ENCODE measurements at regions not wholly inside any gene's neighbourhood (a gene's known extent, or its start where the extent isn't known, plus 50 kb on each side); places are given as distances from the start of the nearest gene placed in this dataset.
"Not testable (repeated sequence)": the region's sequence is repeated elsewhere in the genome, so short reads cannot be mapped to it uniquely, and the experiment has no call there.

GRCh38 chr7:49695971-49696370 is 77.5 kb upstream of the VWC2 start:
- no peak for DNase-seq

DNA sequence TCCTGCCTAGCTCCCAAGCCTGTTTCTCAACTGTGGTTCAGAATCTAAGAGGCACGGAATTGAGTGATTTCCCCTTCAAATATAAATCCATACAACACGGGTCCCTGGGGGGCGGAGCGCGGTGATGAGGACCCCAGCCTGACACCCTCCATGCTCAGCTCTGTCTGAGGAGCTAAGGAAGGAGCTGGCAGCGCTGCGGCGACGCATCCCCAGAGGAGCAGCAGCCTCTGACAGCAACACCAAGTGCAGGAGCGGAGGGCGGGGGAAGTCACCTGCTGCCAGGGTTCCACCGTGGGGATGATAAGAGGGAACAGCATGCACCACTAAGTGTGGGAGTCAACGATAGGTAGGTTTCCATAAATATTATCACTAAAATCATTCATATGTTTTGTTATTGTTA is 72.6 kb upstream of the VWC2 start:
- DNase-seq: no peak

- no peak for DNase-seq
These were observed 71.3 kb upstream of the VWC2 start for GRCh38 chr7:49702099-49702498.

DNA sequence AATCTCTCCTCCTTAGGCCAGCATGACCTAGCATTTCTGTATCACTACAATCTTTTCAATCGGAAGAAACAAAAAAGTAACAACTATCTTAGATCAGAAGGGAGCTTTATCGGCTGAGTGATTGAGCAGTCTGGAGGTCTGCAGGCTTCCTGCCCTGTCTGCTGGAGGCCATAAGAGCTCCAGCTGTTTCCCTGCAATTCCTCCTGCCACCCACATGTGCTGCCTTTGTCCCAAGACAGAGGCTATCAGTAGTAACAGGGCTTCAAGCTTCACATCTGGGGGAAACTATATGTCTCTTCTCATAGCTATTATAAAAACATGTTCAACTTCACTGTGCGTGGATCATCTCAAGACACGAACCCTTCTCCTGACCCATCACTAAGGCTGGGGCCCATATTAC is 70.1 kb upstream of the VWC2 start:
- no peak for DNase-seq

DNA sequence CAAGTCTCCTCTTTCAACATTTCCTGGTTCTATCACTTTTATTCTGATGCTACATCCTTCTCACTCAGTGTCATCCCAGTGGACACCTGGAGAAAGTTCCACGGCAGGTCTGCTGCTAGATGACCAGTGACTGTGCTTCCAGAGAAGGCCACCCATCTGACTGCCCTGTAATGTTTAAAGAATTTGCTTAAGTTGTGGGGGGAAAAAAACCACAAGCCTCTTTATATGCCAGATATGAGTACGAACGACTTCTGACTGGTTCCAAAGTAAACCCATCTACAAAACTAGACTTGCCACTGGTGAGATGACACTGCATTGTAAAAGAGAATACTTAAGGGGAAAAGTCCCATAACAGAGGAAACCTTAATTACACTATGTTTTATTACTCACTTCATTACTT is 69.6 kb upstream of the VWC2 start:
- no peak for DNase-seq

- no peak for DNase-seq
These were observed 67.3 kb upstream of the VWC2 start for GRCh38 chr7:49706106-49706505.

DNA sequence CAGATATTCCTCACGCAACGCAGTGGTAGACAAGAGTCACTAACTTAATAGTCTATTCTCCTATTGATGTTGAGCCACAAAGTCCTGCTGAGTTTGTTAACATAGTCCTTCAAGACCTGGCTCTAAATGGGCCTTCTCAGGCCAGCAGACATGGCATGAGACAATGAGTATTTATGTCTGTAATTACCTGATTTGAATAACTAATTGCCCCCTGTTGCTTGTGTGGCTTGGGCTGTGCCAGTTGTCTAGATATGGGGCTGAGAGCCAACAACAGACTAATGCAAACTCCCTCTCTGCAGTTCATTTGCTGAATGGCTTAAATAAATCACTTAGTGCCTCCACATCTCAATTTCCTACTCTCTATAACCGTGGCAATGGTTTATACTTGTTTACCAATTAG is 65.5 kb upstream of the VWC2 start:
- no peak for DNase-seq

GRCh38 chr7:49708590-49708989 is 64.8 kb upstream of the VWC2 start:
- no peak for DNase-seq

- DNase-seq: not testable (repeated sequence)
These were observed 62.2 kb upstream of the VWC2 start for GRCh38 chr7:49711072-49711723.

GRCh38 chr7:49714182-49714581 is 59.3 kb upstream of the VWC2 start:
- no peak for DNase-seq

DNA sequence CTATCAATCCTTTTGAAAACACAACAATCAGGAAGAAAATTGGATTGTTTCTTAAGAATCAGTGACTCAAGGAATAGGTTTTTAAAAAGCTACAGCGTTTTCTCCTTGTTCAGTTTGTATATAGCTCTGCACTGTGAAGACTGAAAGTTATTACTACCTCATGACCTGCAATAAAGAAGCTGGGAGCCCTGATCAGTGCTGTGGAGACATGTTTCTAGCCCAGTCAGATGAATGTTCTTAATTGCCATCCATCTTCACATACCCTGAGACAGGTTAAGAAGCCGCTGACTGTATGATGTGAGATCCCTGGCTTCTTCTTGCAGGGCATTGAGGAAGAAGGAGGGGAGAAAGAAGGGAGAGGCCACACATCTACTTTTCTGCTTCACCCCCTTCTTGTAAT is 58.0 kb upstream of the VWC2 start:
- no peak for DNase-seq

- no peak for DNase-seq
These were observed 55.9 kb upstream of the VWC2 start for GRCh38 chr7:49717547-49717946.

DNA sequence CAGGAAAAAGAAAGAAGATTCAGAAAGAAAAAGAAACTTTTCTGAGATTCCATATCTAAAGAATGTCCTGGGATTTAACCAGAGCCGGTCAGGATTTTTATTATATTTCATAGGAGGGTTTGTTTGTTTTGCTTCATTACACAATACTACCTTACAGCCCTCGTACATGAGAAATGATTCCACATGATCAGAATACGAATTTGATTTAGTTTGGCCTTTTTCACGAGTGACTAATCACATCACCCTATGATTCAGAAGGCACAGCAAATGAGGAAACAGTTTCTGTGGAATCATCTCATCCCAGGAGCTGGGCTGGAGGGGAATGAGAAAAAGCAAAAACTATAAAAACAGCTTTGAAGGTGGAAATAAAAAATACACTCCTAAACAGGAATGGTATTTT is 54.7 kb upstream of the VWC2 start:
- no peak for DNase-seq

DNA sequence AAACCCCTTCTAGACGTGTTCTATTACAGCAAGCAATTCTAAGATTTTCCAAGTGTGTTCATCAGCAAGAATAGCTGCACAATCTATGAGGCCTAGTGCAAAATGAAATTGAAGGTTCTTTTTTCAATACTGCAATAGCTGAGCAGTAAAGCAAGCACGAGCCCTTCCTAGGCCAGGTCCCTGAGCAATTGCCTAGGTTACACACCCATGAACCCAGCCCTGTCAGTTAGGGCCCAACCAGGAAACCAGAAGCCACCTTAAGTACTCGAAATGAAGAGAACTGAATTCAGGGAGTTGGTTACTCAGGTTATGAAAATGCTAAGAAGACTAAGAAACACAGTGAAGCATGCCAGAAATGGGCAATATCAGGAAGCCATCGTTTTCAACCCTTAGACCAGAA is 52.0 kb upstream of the VWC2 start:
- no peak for DNase-seq

All from MV-4-11 (cell line).